ENCODE measurements at regions not wholly inside any gene's neighbourhood (a gene's known extent, or its start where the extent isn't known, plus 50 kb on each side); places are given as distances from the start of the nearest gene placed in this dataset.

DNA sequence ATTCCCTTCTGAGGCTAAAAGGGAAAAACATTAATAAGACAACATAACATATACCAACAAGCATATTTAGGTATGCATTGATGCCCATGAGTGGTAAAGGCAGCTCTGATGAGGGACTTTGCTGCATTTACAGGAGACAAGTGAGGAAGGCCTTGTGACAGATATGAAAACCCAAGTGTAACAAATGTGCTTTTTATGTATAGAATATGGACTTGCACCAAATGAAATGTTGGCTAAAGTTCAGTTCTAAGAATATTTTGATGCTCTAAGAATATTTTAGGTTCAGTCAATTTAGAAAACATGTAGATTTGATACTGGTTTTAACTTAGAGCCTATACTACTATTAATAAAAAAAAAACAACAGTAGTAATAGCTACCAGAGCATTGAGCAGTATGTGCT is 424.7 kb downstream of the LMO4 start:
- TF ChIP-seq POLR2A (IDR thresholded peaks at IDR 0.05), result no peak
- TF ChIP-seq, protein P1, sequence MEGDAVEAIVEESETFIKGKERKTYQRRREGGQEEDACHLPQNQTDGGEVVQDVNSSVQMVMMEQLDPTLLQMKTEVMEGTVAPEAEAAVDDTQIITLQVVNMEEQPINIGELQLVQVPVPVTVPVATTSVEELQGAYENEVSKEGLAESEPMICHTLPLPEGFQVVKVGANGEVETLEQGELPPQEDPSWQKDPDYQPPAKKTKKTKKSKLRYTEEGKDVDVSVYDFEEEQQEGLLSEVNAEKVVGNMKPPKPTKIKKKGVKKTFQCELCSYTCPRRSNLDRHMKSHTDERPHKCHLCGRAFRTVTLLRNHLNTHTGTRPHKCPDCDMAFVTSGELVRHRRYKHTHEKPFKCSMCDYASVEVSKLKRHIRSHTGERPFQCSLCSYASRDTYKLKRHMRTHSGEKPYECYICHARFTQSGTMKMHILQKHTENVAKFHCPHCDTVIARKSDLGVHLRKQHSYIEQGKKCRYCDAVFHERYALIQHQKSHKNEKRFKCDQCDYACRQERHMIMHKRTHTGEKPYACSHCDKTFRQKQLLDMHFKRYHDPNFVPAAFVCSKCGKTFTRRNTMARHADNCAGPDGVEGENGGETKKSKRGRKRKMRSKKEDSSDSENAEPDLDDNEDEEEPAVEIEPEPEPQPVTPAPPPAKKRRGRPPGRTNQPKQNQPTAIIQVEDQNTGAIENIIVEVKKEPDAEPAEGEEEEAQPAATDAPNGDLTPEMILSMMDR (IDR thresholded peaks at IDR 0.05), result no peak

Data from lower leg skin (tissue), 3 donors.